NCI-H128 (cell line): ENCODE measurements at regions not wholly inside any gene's neighbourhood (a gene's known extent, or its start where the extent isn't known, plus 50 kb on each side); places are given as distances from the start of the nearest gene placed in this dataset.
"Not testable (repeated sequence)": the region's sequence is repeated elsewhere in the genome, so short reads cannot be mapped to it uniquely, and the experiment has no call there.

ENCODE experiments used
- DNase-seq: peaks from one replicate; lab custom pipeline; 2025; ENCODE audit not compliant: unreplicated experiment; lab: John Stamatoyannopoulos, UW

GRCh38 chr16:17989255-17989654 is 347.3 kb downstream of the NPIPA8 start:
- no peak for DNase-seq

GRCh38 chr16:17988839-17989238 is 347.7 kb downstream of the NPIPA8 start:
- no peak for DNase-seq

GRCh38 chr16:17986991-17987390 is 349.5 kb downstream of the NPIPA8 start:
- DNase-seq, result no peak

GRCh38 chr16:17984810-17985209 is 351.7 kb downstream of the NPIPA8 start:
- no peak for DNase-seq

- no peak for DNase-seq
These were observed 352.5 kb downstream of the NPIPA8 start for GRCh38 chr16:17983847-17984639.

GRCh38 chr16:17983114-17983513 is 353.4 kb downstream of the NPIPA8 start:
- DNase-seq, result no peak

- DNase-seq, result no peak
These were observed 359.3 kb downstream of the NPIPA8 start for GRCh38 chr16:17977260-17977659.

- DNase-seq, result no peak
These were observed 364.0 kb downstream of the NPIPA8 start for GRCh38 chr16:17972460-17972943.

- DNase-seq, result no peak
These were observed 365.7 kb downstream of the NPIPA8 start for GRCh38 chr16:17970816-17971331.

GRCh38 chr16:17970157-17970765 is 366.3 kb downstream of the NPIPA8 start:
- no peak for DNase-seq

GRCh38 chr16:17965133-17965900 is 371.2 kb downstream of the NPIPA8 start:
- no peak for DNase-seq

GRCh38 chr16:17964196-17964595 is 372.3 kb downstream of the NPIPA8 start:
- DNase-seq, result no peak

GRCh38 chr16:17963185-17963836 is 373.2 kb downstream of the NPIPA8 start:
- no peak for DNase-seq

- no peak for DNase-seq
These were observed 373.8 kb downstream of the NPIPA8 start for GRCh38 chr16:17962726-17963125.

GRCh38 chr16:17961822-17962221 is 374.7 kb downstream of the NPIPA8 start:
- DNase-seq, result not testable (repeated sequence)

GRCh38 chr16:17951378-17951777 is 385.2 kb downstream of the NPIPA8 start:
- no peak for DNase-seq

- no peak for DNase-seq
These were observed 386.6 kb downstream of the NPIPA8 start for GRCh38 chr16:17949982-17950250.

- DNase-seq, result no peak
These were observed 387.2 kb downstream of the NPIPA8 start for GRCh38 chr16:17949141-17949981.

- DNase-seq, result no peak
These were observed 388.9 kb downstream of the NPIPA8 start for GRCh38 chr16:17947637-17948036.

- no peak for DNase-seq
These were observed 389.4 kb downstream of the NPIPA8 start for GRCh38 chr16:17947165-17947564.
